GM12874 (cell line): ENCODE measurements at regions not wholly inside any gene's neighbourhood (a gene's known extent, or its start where the extent isn't known, plus 50 kb on each side); places are given as distances from the start of the nearest gene placed in this dataset.

ENCODE experiments used
- TF ChIP-seq, protein P1 (sequence below): IDR thresholded peaks from 2 replicates; pipeline ENCODE4 v1.5.1; 2011; ENCODE audit warnings: low read depth, mild to moderate bottlenecking, control low read depth, low read length, moderate library complexity; ENCODE audit not compliant: insufficient read depth

DNA sequence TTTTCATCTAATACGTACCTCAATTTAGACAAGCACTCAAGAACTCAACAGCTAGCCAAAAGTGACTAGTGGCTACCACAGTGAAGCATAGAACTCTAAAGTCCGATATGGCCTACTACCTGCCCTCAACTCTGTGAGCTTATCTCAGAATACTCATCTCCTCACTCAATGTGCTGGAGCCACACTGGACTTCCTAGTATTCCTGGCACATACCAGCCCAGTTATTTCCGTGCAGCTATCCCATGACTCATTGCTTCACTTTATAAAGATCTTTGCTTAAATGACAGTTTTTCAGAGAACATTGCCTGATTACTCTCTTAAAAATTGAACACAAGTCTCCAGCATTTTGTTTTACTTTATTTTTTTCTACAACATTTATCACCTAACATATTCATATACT lies 524.7 kb downstream of the PYDC2 start:
- TF ChIP-seq, protein P1, sequence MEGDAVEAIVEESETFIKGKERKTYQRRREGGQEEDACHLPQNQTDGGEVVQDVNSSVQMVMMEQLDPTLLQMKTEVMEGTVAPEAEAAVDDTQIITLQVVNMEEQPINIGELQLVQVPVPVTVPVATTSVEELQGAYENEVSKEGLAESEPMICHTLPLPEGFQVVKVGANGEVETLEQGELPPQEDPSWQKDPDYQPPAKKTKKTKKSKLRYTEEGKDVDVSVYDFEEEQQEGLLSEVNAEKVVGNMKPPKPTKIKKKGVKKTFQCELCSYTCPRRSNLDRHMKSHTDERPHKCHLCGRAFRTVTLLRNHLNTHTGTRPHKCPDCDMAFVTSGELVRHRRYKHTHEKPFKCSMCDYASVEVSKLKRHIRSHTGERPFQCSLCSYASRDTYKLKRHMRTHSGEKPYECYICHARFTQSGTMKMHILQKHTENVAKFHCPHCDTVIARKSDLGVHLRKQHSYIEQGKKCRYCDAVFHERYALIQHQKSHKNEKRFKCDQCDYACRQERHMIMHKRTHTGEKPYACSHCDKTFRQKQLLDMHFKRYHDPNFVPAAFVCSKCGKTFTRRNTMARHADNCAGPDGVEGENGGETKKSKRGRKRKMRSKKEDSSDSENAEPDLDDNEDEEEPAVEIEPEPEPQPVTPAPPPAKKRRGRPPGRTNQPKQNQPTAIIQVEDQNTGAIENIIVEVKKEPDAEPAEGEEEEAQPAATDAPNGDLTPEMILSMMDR = no peak

DNA sequence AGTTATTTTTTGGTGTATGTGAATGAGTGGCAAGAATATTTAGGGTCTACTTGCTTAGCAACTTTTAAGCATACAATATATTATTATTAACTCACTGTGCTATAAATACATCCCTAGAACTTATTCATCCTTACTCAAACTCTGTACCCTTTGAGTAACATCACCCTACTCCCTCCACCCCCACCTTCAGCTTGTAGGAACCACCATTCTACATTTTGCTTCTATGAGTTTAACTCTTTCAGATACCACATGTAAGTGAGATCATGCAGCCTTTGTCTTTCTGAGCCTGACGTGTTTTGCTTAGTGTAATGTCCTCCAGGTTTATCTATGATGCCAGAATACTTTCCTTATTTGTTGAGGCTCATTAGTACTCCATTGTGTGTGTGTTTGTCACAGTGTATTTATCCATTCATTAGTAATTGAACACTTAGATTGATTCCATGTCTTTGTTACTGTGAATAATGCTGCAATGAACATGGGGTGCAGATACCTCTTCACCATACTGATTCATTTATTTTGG lies 526.9 kb downstream of the PYDC2 start:
- TF ChIP-seq, protein P1 = no peak

DNA sequence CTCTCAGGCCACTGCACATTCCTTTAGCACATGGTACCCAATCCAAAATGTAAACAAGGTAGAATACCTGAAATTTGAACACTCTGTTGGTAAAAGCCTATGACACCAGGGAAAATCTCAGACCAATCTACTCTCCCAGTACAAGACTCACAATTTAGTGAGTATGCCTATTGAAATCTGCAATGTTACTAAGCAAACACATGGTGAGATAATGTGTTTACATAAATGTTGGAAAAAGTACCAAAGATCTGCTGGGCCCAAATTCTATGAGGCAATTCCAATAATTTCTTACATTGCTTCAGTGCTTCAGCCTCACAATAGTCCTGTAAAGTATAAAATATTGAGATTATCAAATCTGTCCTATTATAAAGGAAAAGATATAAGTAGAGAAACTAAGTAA lies 536.1 kb downstream of the PYDC2 start:
- TF ChIP-seq, protein P1 = no peak

DNA sequence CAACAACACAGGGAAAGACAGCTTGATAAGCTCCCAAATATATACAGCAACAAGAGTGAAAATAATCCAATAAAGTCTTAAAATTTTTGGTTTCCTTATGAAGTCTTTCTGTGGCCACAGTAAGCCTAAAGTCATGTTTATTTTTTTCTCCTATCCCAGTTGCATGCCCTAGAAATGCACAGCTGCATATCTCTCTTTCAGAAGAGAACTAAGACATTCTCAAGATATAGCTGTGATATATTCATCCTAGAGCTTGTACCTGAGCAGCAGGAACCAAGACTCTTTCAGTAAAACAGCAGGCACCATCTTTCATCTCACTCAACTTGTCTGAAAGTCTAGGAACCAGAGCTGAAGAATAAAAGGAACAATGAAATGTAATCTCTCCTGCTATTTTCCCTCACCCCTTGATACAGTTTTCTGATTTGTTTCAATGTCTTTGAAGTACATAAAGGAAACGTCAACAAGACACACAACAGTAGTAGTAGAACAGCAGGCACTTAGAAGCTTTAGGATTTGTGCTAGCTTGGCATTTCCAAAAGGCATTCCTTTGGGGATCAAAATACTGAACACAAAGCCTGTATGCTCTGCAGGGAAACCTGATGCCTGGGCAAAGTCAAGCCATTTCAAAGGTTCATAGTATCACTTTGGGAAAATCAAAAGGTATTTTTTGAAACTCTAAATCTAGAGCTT lies 536.8 kb downstream of the PYDC2 start:
- TF ChIP-seq, protein P1 = no peak

DNA sequence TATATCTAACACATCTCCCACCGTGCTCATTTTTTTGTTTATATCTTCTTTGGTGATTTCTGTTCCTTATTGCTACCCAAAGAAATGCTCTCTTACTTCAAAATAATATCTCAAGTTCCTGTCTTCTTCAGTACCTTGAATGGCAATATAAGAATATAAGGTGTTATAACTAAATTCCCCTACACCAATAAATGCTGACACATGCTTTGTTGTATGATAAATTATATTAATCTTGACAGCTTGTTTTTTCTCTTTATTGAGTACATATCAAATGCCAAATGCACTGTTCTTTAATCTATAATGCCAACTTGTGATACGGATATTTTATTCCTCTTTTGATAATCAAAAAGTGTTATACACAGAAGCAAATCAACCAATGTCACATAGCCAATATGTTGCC lies 540.3 kb downstream of the PYDC2 start:
- TF ChIP-seq, protein P1 = no peak

DNA sequence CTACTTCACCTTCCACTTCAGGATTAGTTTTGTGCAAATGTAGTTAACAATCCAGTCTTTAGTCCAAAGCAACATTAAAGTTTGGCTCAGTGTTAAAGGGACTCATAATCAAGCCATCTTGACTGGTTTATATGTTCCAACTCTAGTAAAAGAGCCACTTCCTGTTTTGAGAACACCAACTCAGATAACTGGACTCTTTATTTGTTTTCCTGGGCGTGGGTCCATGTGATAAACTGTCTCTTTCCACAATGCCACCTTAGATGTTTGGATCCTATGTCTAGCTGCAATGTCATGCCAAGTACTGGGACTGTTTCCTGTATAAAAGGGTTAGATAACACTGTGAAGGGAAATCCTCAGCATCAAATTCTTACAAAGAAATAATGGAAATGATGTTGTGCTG lies 545.0 kb downstream of the PYDC2 start:
- TF ChIP-seq, protein P1 = no peak

DNA sequence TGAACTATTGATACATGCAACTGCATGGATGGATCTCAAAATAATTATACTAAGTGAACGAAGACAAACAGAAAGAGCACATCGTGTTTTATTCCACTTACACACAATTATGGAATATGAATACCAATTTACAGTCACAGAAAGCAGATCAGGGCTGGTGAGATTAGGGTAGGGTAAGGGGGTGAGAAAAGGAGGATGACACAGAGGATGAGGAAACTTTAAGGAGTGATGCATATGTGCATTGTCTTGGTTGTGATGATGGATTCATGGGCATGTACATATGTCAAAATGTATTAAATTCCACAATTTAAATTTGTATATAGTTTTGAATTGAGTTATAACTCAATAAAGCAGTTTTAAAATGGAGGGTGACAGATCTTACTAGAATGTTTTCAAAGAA lies 548.9 kb downstream of the PYDC2 start:
- TF ChIP-seq, protein P1 = no peak
